ENCODE measurements at regions not wholly inside any gene's neighbourhood (a gene's known extent, or its start where the extent isn't known, plus 50 kb on each side); places are given as distances from the start of the nearest gene placed in this dataset.
"Not testable (repeated sequence)": the region's sequence is repeated elsewhere in the genome, so short reads cannot be mapped to it uniquely, and the experiment has no call there.

- TF ChIP-seq CTCF (IDR thresholded peaks at IDR 0.05; ENCODE audit: insufficient read depth, low read length, missing control alignments) = no peak
- DNase-seq (ENCODE audit: low read depth, low spot score) = no peak
- CTCF ChIA-PET = no interaction called here
- no peak overlapping the region for H3K4me3 ChIP-seq (ENCODE audit: low read depth, low read length)
- POLR2A ChIA-PET = no interaction called here
These were observed 663.3 kb upstream of the ADGRB3 start for GRCh38 chr6:67971812-67972211.

- H3K4me3 ChIP-seq (ENCODE audit: low read depth, low read length) = no peak overlapping the region
- ChIA-PET POLR2A (no interaction called here), CTCF (no interaction called here)
- no peak for TF ChIP-seq CTCF (IDR thresholded peaks at IDR 0.05; ENCODE audit: insufficient read depth, low read length, missing control alignments)
- DNase-seq (ENCODE audit: low read depth, low spot score) = no peak
These were observed 668.3 kb upstream of the ADGRB3 start for GRCh38 chr6:67966830-67967229.

GRCh38 chr6:67956352-67956751 lies 678.7 kb upstream of the ADGRB3 start:
- CTCF ChIA-PET = no interaction called here
- DNase-seq (ENCODE audit: low read depth, low spot score) = no peak
- H3K4me3 ChIP-seq (ENCODE audit: low read depth, low read length) = no peak overlapping the region
- POLR2A ChIA-PET = no interaction called here
- TF ChIP-seq CTCF (IDR thresholded peaks at IDR 0.05; ENCODE audit: insufficient read depth, low read length, missing control alignments) = no peak

GRCh38 chr6:67952948-67953347 lies 682.1 kb upstream of the ADGRB3 start:
- POLR2A ChIA-PET = no interaction called here
- no peak overlapping the region for H3K4me3 ChIP-seq (ENCODE audit: low read depth, low read length)
- DNase-seq (ENCODE audit: low read depth, low spot score) = no peak
- TF ChIP-seq CTCF (IDR thresholded peaks at IDR 0.05; ENCODE audit: insufficient read depth, low read length, missing control alignments) = no peak
- CTCF ChIA-PET = no interaction called here

- no peak for DNase-seq (ENCODE audit: low read depth, low spot score)
- TF ChIP-seq CTCF (IDR thresholded peaks at IDR 0.05; ENCODE audit: insufficient read depth, low read length, missing control alignments) = no peak
- POLR2A ChIA-PET = no interaction called here
- no peak overlapping the region for H3K4me3 ChIP-seq (ENCODE audit: low read depth, low read length)
- CTCF ChIA-PET = no interaction called here
These were observed 683.0 kb upstream of the ADGRB3 start for GRCh38 chr6:67952121-67952520.

GRCh38 chr6:67947762-67948161 lies 687.3 kb upstream of the ADGRB3 start:
- POLR2A ChIA-PET; DNase-seq (ENCODE audit: low read depth, low spot score); CTCF ChIA-PET; H3K4me3 ChIP-seq (ENCODE audit: low read depth, low read length): not testable (repeated sequence)

- no peak for DNase-seq (ENCODE audit: low read depth, low spot score)
- no peak overlapping the region for H3K4me3 ChIP-seq (ENCODE audit: low read depth, low read length)
- POLR2A ChIA-PET = no interaction called here
- TF ChIP-seq CTCF (IDR thresholded peaks at IDR 0.05; ENCODE audit: insufficient read depth, low read length, missing control alignments) = no peak
- CTCF ChIA-PET = no interaction called here
These were observed 699.1 kb upstream of the ADGRB3 start for GRCh38 chr6:67935976-67936477.

Measured in AG04449 (cell line).